Keratinocyte (primary cell): ENCODE measurements at regions not wholly inside any gene's neighbourhood (a gene's known extent, or its start where the extent isn't known, plus 50 kb on each side); places are given as distances from the start of the nearest gene placed in this dataset.

ENCODE experiments used
- DNase-seq: peaks from one replicate; pipeline ENCODE4 v3.0.0-alpha.2; 2011; ENCODE audit warnings: low read depth, missing footprints, low spot score
- FAIRE-seq: peaks from 2 replicates; lab custom pipeline; 2011; peaks lifted over from hg19 to GRCh38; lab: Jason Lieb, UNC
- H2AFZ ChIP-seq: 2 replicates; pipeline ENCODE4 v1.6.0; 2012; ENCODE audit warnings: low read length, control low read depth, inconsistent platforms; ENCODE audit not compliant: control insufficient read depth
- H3K27ac ChIP-seq: 2 replicates; pipeline ENCODE4 v1.5.1; 2011; ENCODE audit warnings: low read length; ENCODE audit not compliant: control insufficient read depth, insufficient read depth
- H3K27me3 ChIP-seq: 3 replicates; pipeline ENCODE4 v1.6.0; 2011; ENCODE audit warnings: low read length; ENCODE audit not compliant: control insufficient read depth, insufficient read depth; ENCODE audit errors: extremely low read depth
- H3K36me3 ChIP-seq, 2 experiments: 2 replicates in 1 of 2; 3 replicates in 1 of 2; pipeline ENCODE4 v1.5.1; 2011; ENCODE audit warnings: low read length in 2 of 2, mild to moderate bottlenecking in 1 of 2; ENCODE audit not compliant: control insufficient read depth in 2 of 2, insufficient read depth in 2 of 2; ENCODE audit errors: extremely low read depth in 1 of 2
- H3K4me1 ChIP-seq: 3 replicates; pipeline ENCODE4 v1.5.1; 2011; ENCODE audit warnings: low read length; ENCODE audit not compliant: control insufficient read depth, insufficient read depth; ENCODE audit errors: extremely low read depth
- H3K4me2 ChIP-seq: 3 replicates; pipeline ENCODE4 v1.6.0; 2011; ENCODE audit warnings: low read depth, low read length; ENCODE audit not compliant: control insufficient read depth, insufficient read depth; ENCODE audit errors: extremely low read depth
- H3K4me3 ChIP-seq, 3 experiments: fragments of 200-600 bp in 1 of 3; sonication (generic) in 1 of 3; 2 replicates in 2 of 3; 3 replicates in 1 of 3; pipeline ENCODE4 v1.5.1; 2011 to 2016; ENCODE audit warnings: low read length in 3 of 3, mild to moderate bottlenecking in 3 of 3, control low read depth in 2 of 3, inconsistent platforms in 1 of 3, low read depth in 1 of 3, mixed read lengths in 1 of 3, mixed run types in 1 of 3, moderate library complexity in 1 of 3; ENCODE audit not compliant: control insufficient read depth in 2 of 3, insufficient read depth in 2 of 3; ENCODE audit errors: extremely low read depth in 1 of 3
- H3K79me2 ChIP-seq: 2 replicates; pipeline ENCODE4 v1.6.0; 2012; ENCODE audit warnings: low read length; ENCODE audit not compliant: control insufficient read depth, insufficient read depth
- H3K9ac ChIP-seq: 3 replicates; pipeline ENCODE4 v1.6.0; 2011; ENCODE audit warnings: low read length; ENCODE audit not compliant: control insufficient read depth, insufficient read depth; ENCODE audit errors: extremely low read depth
- H3K9me1 ChIP-seq: 3 replicates; pipeline ENCODE4 v1.6.0; 2011; ENCODE audit warnings: low read length; ENCODE audit not compliant: control insufficient read depth, insufficient read depth; ENCODE audit errors: extremely low read depth
- H3K9me3 ChIP-seq: 2 replicates; pipeline ENCODE4 v1.5.1; 2012; ENCODE audit warnings: low read depth, low read length; ENCODE audit not compliant: control insufficient read depth
- H4K20me1 ChIP-seq: 3 replicates; pipeline ENCODE4 v1.6.0; 2011; ENCODE audit warnings: low read length; ENCODE audit not compliant: control insufficient read depth, insufficient read depth; ENCODE audit errors: extremely low read depth
- EZH2 ChIP-seq: IDR thresholded peaks from one replicate; pipeline ENCODE4 v1.6.1; 2012; ENCODE audit warnings: inconsistent platforms, mild to moderate bottlenecking, low read length, moderate library complexity
- dilution Hi-C: fragments of 300-500 bp; cut with MboI; formaldehyde crosslinking; loops from one replicate; pipeline ENCODE4 v1.7.0; 2020; ENCODE audit warnings: low sequenced_read_pairs; ENCODE audit not compliant: extremely low pct_ligation_motif_present
- TF ChIP-seq, protein P1 (sequence below), 3 experiments: IDR thresholded peaks in 1 of 3; conservative IDR thresholded peaks in 1 of 3; optimal IDR thresholded peaks in 1 of 3; 2 replicates in 2 of 3; 3 replicates in 1 of 3; pipeline versions ENCODE3 to v1.5.1; 2011; ENCODE audit warnings: low read length in 3 of 3, mild to moderate bottlenecking in 3 of 3, moderate library complexity in 2 of 3, control low read depth in 1 of 3, inconsistent platforms in 1 of 3; ENCODE audit not compliant: insufficient read depth in 2 of 3; ENCODE audit errors: extremely low read depth in 1 of 3

GRCh38 chr18:76251691-76252090 lies 243.4 kb downstream of the ZNF516 start:
- TF ChIP-seq EZH2, result no peak
- TF ChIP-seq, protein P1, sequence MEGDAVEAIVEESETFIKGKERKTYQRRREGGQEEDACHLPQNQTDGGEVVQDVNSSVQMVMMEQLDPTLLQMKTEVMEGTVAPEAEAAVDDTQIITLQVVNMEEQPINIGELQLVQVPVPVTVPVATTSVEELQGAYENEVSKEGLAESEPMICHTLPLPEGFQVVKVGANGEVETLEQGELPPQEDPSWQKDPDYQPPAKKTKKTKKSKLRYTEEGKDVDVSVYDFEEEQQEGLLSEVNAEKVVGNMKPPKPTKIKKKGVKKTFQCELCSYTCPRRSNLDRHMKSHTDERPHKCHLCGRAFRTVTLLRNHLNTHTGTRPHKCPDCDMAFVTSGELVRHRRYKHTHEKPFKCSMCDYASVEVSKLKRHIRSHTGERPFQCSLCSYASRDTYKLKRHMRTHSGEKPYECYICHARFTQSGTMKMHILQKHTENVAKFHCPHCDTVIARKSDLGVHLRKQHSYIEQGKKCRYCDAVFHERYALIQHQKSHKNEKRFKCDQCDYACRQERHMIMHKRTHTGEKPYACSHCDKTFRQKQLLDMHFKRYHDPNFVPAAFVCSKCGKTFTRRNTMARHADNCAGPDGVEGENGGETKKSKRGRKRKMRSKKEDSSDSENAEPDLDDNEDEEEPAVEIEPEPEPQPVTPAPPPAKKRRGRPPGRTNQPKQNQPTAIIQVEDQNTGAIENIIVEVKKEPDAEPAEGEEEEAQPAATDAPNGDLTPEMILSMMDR (optimal IDR thresholded peaks at IDR 0.05 in 1 of 3, IDR thresholded peaks at IDR 0.05 in 1 of 3, conservative IDR thresholded peaks at IDR 0.05 in 1 of 3; ENCODE audit: extremely low read depth in 1 of 3, insufficient read depth in 2 of 3, low read length in 3 of 3), result no peak
- no peak overlapping the region for H3K4me3 ChIP-seq
- H3K79me2 ChIP-seq, result no peaks in the 10 kb centered on the region
- DNase-seq, result no peak
- dilution Hi-C loops, result no loop called here
- H4K20me1 ChIP-seq, result no peaks in the 10 kb centered on the region
- H3K9ac ChIP-seq, result no peak overlapping the region
- H2AFZ ChIP-seq, result no peak overlapping the region
- H3K4me1 ChIP-seq, result no peaks in the 10 kb centered on the region
- H3K27ac ChIP-seq, result no peak overlapping the region
- H3K27me3 ChIP-seq, result no peaks in the 10 kb centered on the region
- no peak for FAIRE-seq
- no peaks in the 10 kb centered on the region for H3K9me1 ChIP-seq
- H3K4me2 ChIP-seq, result no peak overlapping the region
- no peaks in the 10 kb centered on the region for H3K9me3 ChIP-seq
- H3K36me3 ChIP-seq, result no peaks in the 10 kb centered on the region

DNA sequence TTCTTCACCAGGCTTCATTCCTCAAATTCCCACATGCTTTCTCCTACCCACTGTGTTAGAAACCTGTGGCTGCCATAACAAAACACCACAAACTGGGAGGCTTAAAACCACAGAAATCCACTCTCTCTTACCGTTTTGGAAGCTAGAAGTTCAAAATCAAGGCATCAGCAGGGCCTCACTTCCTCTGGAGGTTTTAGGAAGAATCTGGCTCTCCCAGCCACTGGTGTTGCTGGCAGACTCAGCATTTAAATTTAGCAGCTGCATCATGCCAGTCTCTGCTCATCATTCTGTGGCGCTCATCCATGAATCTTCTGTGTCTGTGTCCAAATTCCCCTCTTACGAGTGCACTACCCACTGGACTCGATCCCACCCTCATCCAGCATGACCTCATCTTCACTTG lies 248.5 kb downstream of the ZNF516 start:
- Histone ChIP-seq H2AFZ (no peak overlapping the region), H3K4me2 (no peak overlapping the region), H3K9me1 (no peaks in the 10 kb centered on the region), H4K20me1 (no peaks in the 10 kb centered on the region), H3K27ac (no peak overlapping the region), H3K4me1 (no peaks in the 10 kb centered on the region), H3K79me2 (no peaks in the 10 kb centered on the region), H3K9ac (no peak overlapping the region), H3K4me3 (no peak overlapping the region), H3K36me3 (no peaks in the 10 kb centered on the region), H3K27me3 (no peaks in the 10 kb centered on the region), H3K9me3 (no peaks in the 10 kb centered on the region)
- FAIRE-seq, result no peak
- TF ChIP-seq EZH2, result no peak
- TF ChIP-seq, protein P1 (optimal IDR thresholded peaks at IDR 0.05 in 1 of 3, IDR thresholded peaks at IDR 0.05 in 1 of 3, conservative IDR thresholded peaks at IDR 0.05 in 1 of 3; ENCODE audit: extremely low read depth in 1 of 3, insufficient read depth in 2 of 3, low read length in 3 of 3), result no peak
- dilution Hi-C loops, result no loop called here
- no peak for DNase-seq
